SKM-1 (cell line): ENCODE measurements at regions not wholly inside any gene's neighbourhood (a gene's known extent, or its start where the extent isn't known, plus 50 kb on each side); places are given as distances from the start of the nearest gene placed in this dataset.
"Not testable (repeated sequence)": the region's sequence is repeated elsewhere in the genome, so short reads cannot be mapped to it uniquely, and the experiment has no call there.

ENCODE experiments used
- DNase-seq: peaks from one replicate; lab custom pipeline; 2025; ENCODE audit not compliant: unreplicated experiment; lab: John Stamatoyannopoulos, UW

- no peak for DNase-seq
These were observed 211.1 kb upstream of the STT3B start for GRCh38 chr3:31321620-31322019.

- no peak for DNase-seq
These were observed 210.3 kb upstream of the STT3B start for GRCh38 chr3:31322460-31322859.

GRCh38 chr3:31327826-31328357 lies 204.8 kb upstream of the STT3B start:
- not testable (repeated sequence) for DNase-seq

GRCh38 chr3:31331278-31331677 lies 201.4 kb upstream of the STT3B start:
- no peak for DNase-seq

GRCh38 chr3:31341130-31341529 lies 191.6 kb upstream of the STT3B start:
- no peak for DNase-seq

GRCh38 chr3:31343075-31343474 lies 189.7 kb upstream of the STT3B start:
- no peak for DNase-seq

- no peak for DNase-seq
These were observed 187.1 kb upstream of the STT3B start for GRCh38 chr3:31345581-31345980.

- no peak for DNase-seq
These were observed 186.2 kb upstream of the STT3B start for GRCh38 chr3:31346542-31346979.

- no peak for DNase-seq
These were observed 183.6 kb upstream of the STT3B start for GRCh38 chr3:31349001-31349748.

GRCh38 chr3:31350307-31350706 lies 182.4 kb upstream of the STT3B start:
- DNase-seq = no peak

- no peak for DNase-seq
These were observed 180.4 kb upstream of the STT3B start for GRCh38 chr3:31352331-31352730.

- DNase-seq = no peak
These were observed 179.6 kb upstream of the STT3B start for GRCh38 chr3:31353166-31353565.

- DNase-seq = no peak
These were observed 178.4 kb upstream of the STT3B start for GRCh38 chr3:31354373-31354772.

GRCh38 chr3:31355807-31356206 lies 176.9 kb upstream of the STT3B start:
- no peak for DNase-seq

- no peak for DNase-seq
These were observed 175.8 kb upstream of the STT3B start for GRCh38 chr3:31356941-31357340.

GRCh38 chr3:31357451-31357850 lies 175.3 kb upstream of the STT3B start:
- DNase-seq = no peak

- DNase-seq = no peak
These were observed 174.2 kb upstream of the STT3B start for GRCh38 chr3:31358473-31359070.

- no peak for DNase-seq
These were observed 171.1 kb upstream of the STT3B start for GRCh38 chr3:31361371-31362273.

GRCh38 chr3:31364188-31364587 lies 168.5 kb upstream of the STT3B start:
- DNase-seq = no peak

- DNase-seq = no peak
These were observed 168.0 kb upstream of the STT3B start for GRCh38 chr3:31364711-31365110.

- DNase-seq = no peak
These were observed 165.2 kb upstream of the STT3B start for GRCh38 chr3:31367518-31367917.
